IMR-90 (cell line): ENCODE measurements at regions not wholly inside any gene's neighbourhood (a gene's known extent, or its start where the extent isn't known, plus 50 kb on each side); places are given as distances from the start of the nearest gene placed in this dataset.
"Not testable (repeated sequence)": the region's sequence is repeated elsewhere in the genome, so short reads cannot be mapped to it uniquely, and the experiment has no call there.

Source experiments
- RFX5 ChIP-seq: IDR thresholded peaks from 2 replicates; pipeline ENCODE4 v1.8.0; 2012; ENCODE audit warnings: low read depth, mild to moderate bottlenecking, low read length, moderate library complexity
- TF ChIP-seq, protein P1 (sequence below): conservative IDR thresholded peaks from 2 replicates; pipeline ENCODE4 v1.5.1; 2012; ENCODE audit warnings: mild to moderate bottlenecking, low read depth, low read length, improper control_type of control experiment

DNA sequence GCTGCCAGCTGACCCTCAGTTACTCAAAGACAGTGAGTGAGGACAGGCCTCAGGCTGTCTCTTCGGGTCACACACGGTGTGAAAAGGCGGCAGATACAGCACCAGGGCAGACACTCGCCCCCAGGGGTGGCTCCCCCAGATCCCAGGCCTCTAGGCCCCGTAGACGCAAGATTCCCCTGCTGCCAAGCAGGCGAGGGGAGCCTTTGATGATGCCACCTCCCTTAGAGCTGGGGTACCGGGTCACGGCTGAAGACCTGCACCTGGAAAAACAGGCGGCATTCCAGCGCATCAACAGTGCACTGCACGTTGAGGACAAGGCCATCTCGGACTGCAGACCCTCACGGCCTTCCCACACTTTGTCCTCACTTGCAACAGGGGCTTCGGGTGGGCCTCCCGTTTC is 147.5 kb upstream of the C1QTNF3 start:
- TF ChIP-seq, protein P1, sequence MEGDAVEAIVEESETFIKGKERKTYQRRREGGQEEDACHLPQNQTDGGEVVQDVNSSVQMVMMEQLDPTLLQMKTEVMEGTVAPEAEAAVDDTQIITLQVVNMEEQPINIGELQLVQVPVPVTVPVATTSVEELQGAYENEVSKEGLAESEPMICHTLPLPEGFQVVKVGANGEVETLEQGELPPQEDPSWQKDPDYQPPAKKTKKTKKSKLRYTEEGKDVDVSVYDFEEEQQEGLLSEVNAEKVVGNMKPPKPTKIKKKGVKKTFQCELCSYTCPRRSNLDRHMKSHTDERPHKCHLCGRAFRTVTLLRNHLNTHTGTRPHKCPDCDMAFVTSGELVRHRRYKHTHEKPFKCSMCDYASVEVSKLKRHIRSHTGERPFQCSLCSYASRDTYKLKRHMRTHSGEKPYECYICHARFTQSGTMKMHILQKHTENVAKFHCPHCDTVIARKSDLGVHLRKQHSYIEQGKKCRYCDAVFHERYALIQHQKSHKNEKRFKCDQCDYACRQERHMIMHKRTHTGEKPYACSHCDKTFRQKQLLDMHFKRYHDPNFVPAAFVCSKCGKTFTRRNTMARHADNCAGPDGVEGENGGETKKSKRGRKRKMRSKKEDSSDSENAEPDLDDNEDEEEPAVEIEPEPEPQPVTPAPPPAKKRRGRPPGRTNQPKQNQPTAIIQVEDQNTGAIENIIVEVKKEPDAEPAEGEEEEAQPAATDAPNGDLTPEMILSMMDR = not testable (repeated sequence)
- not testable (repeated sequence) for TF ChIP-seq RFX5
